Fibroblast of lung (primary cell): ENCODE measurements at regions not wholly inside any gene's neighbourhood (a gene's known extent, or its start where the extent isn't known, plus 50 kb on each side); places are given as distances from the start of the nearest gene placed in this dataset.

Source experiments
- DNase-seq, 2 donors: peaks; one replicate each; pipeline versions ENCODE4 v3.0.0 to v3.0.0-alpha.2; 2010; ENCODE audit warnings: low read depth in 2 of 2
- H2AFZ ChIP-seq: 2 replicates; pipeline ENCODE4 v1.5.1; 2012; ENCODE audit warnings: low read length, control low read depth, inconsistent platforms
- H3K27ac ChIP-seq: 2 replicates; pipeline ENCODE4 v1.5.1; 2011; ENCODE audit warnings: low read length, control low read depth; ENCODE audit not compliant: insufficient read depth
- H3K27me3 ChIP-seq: 2 replicates; pipeline ENCODE4 v1.5.1; 2011; ENCODE audit warnings: mild to moderate bottlenecking, low read length; ENCODE audit not compliant: control insufficient read depth, insufficient read depth
- H3K36me3 ChIP-seq: 2 replicates; pipeline ENCODE4 v1.5.1; 2011; ENCODE audit warnings: low read length; ENCODE audit not compliant: control insufficient read depth, insufficient read depth
- H3K4me1 ChIP-seq: 2 replicates; pipeline ENCODE4 v1.5.1; 2011; ENCODE audit warnings: low read length; ENCODE audit not compliant: control insufficient read depth, insufficient read depth; ENCODE audit errors: extremely low read depth
- H3K4me2 ChIP-seq: 2 replicates; pipeline ENCODE4 v1.5.1; 2011; ENCODE audit warnings: low read length, control low read depth; ENCODE audit not compliant: insufficient read depth; ENCODE audit errors: extremely low read depth
- H3K4me3 ChIP-seq, 4 experiments: fragments of 200-600 bp in 1 of 4; sonication (generic) in 1 of 4; replicated peaks in 1 of 4; 2 replicates each; pipeline ENCODE4 v1.5.1; 2011 to 2016; ENCODE audit warnings: low read length in 4 of 4, low read depth in 3 of 4, mild to moderate bottlenecking in 3 of 4, control low read depth in 2 of 4, inconsistent platforms in 1 of 4, mixed read lengths in 1 of 4; ENCODE audit not compliant: insufficient read depth in 1 of 4; ENCODE audit errors: control extremely low read depth in 1 of 4
- H3K79me2 ChIP-seq: 2 replicates; pipeline ENCODE4 v1.5.1; 2012; ENCODE audit warnings: mild to moderate bottlenecking, low read length, inconsistent platforms; ENCODE audit not compliant: control insufficient read depth, insufficient read depth
- H3K9ac ChIP-seq: 2 replicates; pipeline ENCODE4 v1.5.1; 2011; ENCODE audit warnings: mild to moderate bottlenecking, low read length, control low read depth; ENCODE audit not compliant: insufficient read depth
- H3K9me3 ChIP-seq: 2 replicates; pipeline ENCODE4 v1.5.1; 2012; ENCODE audit warnings: low read depth, low read length; ENCODE audit not compliant: control insufficient read depth, insufficient read depth
- H4K20me1 ChIP-seq: 2 replicates; pipeline ENCODE4 v1.5.1; 2011; ENCODE audit warnings: low read length; ENCODE audit not compliant: control insufficient read depth, insufficient read depth; ENCODE audit errors: extremely low read depth
- EZH2 ChIP-seq: IDR thresholded peaks from 2 replicates; pipeline ENCODE4 v1.5.1; 2012; ENCODE audit warnings: low read length, control low read depth, mild to moderate bottlenecking; ENCODE audit errors: missing control alignments
- TF ChIP-seq, protein P1 (sequence below), 2 donors: IDR thresholded peaks in 1 of 2; conservative IDR thresholded peaks in 1 of 2; 1 replicate in 1 of 2; 2 replicates in 1 of 2; pipeline ENCODE4 v1.5.1; 2011 to 2012; ENCODE audit warnings: low read length in 2 of 2, control low read depth in 1 of 2, inconsistent platforms in 1 of 2, low read depth in 1 of 2, mild to moderate bottlenecking in 1 of 2

DNA sequence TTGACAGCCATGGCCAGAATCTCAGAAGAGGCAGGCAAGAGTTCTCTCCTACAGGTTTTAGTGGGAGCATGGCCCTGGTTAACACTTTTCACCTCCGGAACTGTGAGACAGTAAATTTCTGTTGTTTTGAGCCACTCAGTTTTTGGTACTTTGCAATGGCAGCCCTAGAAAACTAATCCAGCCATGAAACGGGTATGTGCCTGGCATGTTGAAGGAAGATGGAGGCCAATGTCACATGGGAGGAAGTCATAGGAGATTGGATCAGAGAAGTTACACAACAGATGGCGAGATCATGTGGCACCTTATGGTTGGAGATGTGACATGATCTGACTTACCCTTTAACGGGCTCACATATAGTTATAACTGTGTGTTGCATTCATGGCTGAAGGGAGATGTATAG, 63.2 kb upstream of the EED start:
- Histone ChIP-seq H3K4me2 (no peak overlapping the region), H3K9me3 (no peaks in the 10 kb centered on the region), H3K36me3 (no peaks in the 10 kb centered on the region), H3K9ac (no peak overlapping the region), H4K20me1 (no peaks in the 10 kb centered on the region), H2AFZ (no peak overlapping the region), H3K79me2 (no peaks in the 10 kb centered on the region), H3K27ac (no peak overlapping the region), H3K27me3 (no peaks in the 10 kb centered on the region), H3K4me1 (no peaks in the 10 kb centered on the region), H3K4me3 (no peak overlapping the region)
- TF ChIP-seq, protein P1, sequence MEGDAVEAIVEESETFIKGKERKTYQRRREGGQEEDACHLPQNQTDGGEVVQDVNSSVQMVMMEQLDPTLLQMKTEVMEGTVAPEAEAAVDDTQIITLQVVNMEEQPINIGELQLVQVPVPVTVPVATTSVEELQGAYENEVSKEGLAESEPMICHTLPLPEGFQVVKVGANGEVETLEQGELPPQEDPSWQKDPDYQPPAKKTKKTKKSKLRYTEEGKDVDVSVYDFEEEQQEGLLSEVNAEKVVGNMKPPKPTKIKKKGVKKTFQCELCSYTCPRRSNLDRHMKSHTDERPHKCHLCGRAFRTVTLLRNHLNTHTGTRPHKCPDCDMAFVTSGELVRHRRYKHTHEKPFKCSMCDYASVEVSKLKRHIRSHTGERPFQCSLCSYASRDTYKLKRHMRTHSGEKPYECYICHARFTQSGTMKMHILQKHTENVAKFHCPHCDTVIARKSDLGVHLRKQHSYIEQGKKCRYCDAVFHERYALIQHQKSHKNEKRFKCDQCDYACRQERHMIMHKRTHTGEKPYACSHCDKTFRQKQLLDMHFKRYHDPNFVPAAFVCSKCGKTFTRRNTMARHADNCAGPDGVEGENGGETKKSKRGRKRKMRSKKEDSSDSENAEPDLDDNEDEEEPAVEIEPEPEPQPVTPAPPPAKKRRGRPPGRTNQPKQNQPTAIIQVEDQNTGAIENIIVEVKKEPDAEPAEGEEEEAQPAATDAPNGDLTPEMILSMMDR (conservative IDR thresholded peaks at IDR 0.05 in 1 of 2, IDR thresholded peaks at IDR 0.05 in 1 of 2; ENCODE audit: low read depth in 1 of 2, low read length in 2 of 2): no peak
- no peak for TF ChIP-seq EZH2
- no peak for DNase-seq

DNA sequence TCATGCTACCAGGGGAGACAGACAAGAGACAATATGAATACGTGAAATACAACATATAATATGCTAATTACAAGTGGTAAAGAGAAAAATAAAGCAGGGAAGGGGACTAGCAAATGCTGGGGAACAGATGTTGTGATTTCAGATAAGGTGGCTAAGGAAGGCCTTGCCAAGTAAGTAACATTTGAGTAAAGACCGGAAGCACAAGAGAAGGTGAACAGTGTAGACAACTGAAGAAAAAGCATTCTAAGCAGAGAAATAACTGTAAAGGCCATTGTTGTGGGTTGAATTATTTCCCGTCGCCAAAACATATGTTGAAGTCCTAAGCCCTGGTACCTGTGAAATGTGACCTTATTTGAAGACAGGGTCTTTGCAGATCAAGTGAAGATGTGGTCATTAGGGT, 63.7 kb upstream of the EED start:
- no peak for TF ChIP-seq EZH2
- TF ChIP-seq, protein P1 (conservative IDR thresholded peaks at IDR 0.05 in 1 of 2, IDR thresholded peaks at IDR 0.05 in 1 of 2; ENCODE audit: low read depth in 1 of 2, low read length in 2 of 2): no peak
- Histone ChIP-seq H3K4me3 (no peak overlapping the region), H3K4me2 (no peak overlapping the region), H3K4me1 (no peaks in the 10 kb centered on the region), H3K9me3 (no peaks in the 10 kb centered on the region), H3K79me2 (no peaks in the 10 kb centered on the region), H2AFZ (no peak overlapping the region), H3K27me3 (no peaks in the 10 kb centered on the region), H3K9ac (no peak overlapping the region), H3K36me3 (no peaks in the 10 kb centered on the region), H3K27ac (no peak overlapping the region), H4K20me1 (no peaks in the 10 kb centered on the region)
- DNase-seq: no peak

DNA sequence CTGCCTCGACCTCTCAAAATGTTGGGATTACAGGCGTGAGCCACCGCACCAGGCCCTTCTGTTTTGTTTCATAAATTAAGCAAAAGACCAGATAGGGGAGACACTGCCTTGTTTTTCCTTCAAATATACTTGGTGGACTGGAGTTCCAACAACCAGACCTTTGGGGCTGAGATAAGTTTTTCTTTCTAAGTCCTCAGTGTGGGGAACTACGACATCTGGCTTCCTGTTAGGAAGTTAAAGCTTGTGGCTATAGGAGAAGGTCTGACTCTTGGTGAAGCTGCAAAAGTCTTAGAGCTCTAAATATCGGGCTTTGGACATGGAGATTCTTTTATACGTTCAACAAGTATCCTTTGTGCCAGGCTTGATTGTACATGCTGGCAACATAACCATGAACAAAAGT, 64.1 kb upstream of the EED start:
- Histone ChIP-seq H3K9ac (no peak overlapping the region), H3K79me2 (no peaks in the 10 kb centered on the region), H3K9me3 (no peaks in the 10 kb centered on the region), H3K4me3 (no peak overlapping the region), H3K36me3 (no peaks in the 10 kb centered on the region), H3K27ac (no peak overlapping the region), H4K20me1 (no peaks in the 10 kb centered on the region), H2AFZ (no peak overlapping the region), H3K4me1 (no peaks in the 10 kb centered on the region), H3K4me2 (no peak overlapping the region), H3K27me3 (no peaks in the 10 kb centered on the region)
- TF ChIP-seq, protein P1 (conservative IDR thresholded peaks at IDR 0.05 in 1 of 2, IDR thresholded peaks at IDR 0.05 in 1 of 2; ENCODE audit: low read depth in 1 of 2, low read length in 2 of 2): no peak
- no peak for TF ChIP-seq EZH2
- DNase-seq: no peak
